GM21360 (cell line): ENCODE measurements at regions not wholly inside any gene's neighbourhood (a gene's known extent, or its start where the extent isn't known, plus 50 kb on each side); places are given as distances from the start of the nearest gene placed in this dataset.
"Not testable (repeated sequence)": the region's sequence is repeated elsewhere in the genome, so short reads cannot be mapped to it uniquely, and the experiment has no call there.

Source experiments
- ATAC-seq: cut with Tn5 transposase; IDR thresholded peaks from one replicate; pipeline ENCODE4 v1.9.1; 2021; ENCODE audit warnings: mild to moderate bottlenecking, moderate library complexity; ENCODE audit not compliant: unreplicated experiment

- ATAC-seq = no peak
Measured at GRCh38 chr9:24721621-24722020, 175.9 kb upstream of the IZUMO3 start.

- ATAC-seq = no peak
Measured at GRCh38 chr9:24712206-24712605, 166.5 kb upstream of the IZUMO3 start.

- ATAC-seq = no peak
Measured at GRCh38 chr9:24708814-24709213, 163.1 kb upstream of the IZUMO3 start.

- no peak for ATAC-seq
Measured at GRCh38 chr9:24698881-24699518, 153.3 kb upstream of the IZUMO3 start.

DNA sequence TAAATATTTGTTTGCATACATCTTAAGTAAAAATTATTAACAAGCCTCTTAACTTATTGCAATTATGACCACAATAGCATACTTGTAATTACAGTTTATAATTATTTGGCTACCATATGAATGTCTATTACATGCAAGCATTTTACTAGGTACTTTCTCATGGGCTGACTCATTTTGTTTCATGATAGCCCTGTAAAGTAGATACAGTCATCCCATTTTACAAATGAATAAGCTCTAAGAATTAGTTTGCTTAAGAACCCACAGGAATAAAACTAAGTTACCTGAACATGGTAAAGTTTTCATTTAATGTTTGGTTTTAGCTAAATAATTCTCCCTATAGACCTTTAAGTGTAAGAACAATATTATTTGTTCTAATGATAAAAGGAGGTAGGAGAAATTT lies 126.6 kb upstream of the IZUMO3 start:
- no peak for ATAC-seq

DNA sequence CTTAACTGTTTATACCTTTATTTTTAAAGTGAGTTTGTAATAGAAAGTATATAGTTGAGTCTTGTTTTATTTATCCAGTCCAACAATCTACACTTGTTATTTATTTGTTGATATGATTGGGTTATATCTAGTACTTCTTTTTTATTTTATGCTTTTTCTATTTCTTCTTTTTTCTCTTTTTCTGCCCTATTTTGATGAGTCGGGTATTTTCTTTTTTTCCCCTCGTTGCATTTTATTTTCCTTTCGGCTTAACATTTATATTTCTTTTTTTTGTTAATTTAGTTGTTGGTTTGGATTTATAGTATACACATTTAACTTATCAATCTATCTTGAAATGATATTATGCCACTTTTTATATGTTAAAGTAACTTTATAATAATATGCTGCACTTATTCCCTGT lies 111.7 kb upstream of the IZUMO3 start:
- no peak for ATAC-seq

- ATAC-seq = no peak
Measured at GRCh38 chr9:24652181-24652580, 106.5 kb upstream of the IZUMO3 start.

DNA sequence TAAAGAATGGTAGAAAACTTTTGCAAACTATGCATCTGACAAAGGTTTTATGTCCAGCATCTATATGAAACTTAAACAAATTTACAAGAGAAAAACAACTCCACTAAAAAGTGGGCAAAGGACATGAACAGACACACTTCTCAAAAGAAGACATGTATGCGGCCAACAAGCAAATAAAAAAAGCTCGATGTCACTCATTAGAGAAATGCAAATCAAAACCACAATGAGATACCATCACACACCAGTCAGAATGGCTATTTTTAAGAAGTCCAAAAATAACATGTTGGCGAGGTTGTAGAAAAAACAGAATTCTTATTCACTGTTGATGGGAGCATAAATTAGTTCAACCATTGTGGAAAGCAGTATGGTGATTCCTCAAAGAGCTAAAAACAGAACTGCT lies 83.1 kb upstream of the IZUMO3 start:
- ATAC-seq = not testable (repeated sequence)

- ATAC-seq = no peak
Measured at GRCh38 chr9:24625097-24625496, 79.4 kb upstream of the IZUMO3 start.

GRCh38 chr9:24624481-24624880 lies 78.8 kb upstream of the IZUMO3 start:
- ATAC-seq = no peak

GRCh38 chr9:24620741-24621140 lies 75.0 kb upstream of the IZUMO3 start:
- ATAC-seq = no peak

DNA sequence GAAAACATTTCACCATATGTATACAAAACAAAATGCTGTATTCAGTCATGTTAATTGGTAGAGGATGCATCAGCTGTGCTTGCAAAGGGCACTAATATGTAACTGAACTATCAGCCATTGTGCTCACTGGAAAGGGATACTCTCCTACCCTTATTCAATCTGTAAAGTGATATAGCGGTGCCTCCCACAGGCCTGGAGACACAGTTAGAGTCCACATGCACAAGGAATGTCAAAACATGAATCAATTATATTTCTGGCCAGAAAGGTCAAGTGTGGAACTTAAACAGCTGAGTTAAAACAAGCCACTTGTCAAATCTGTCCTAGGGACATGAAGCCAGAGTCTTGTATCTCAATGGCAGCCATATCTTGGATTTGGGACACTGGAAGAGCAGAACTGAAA lies 71.2 kb upstream of the IZUMO3 start:
- no peak for ATAC-seq

- ATAC-seq = no peak
Measured at GRCh38 chr9:24614070-24614469, 68.4 kb upstream of the IZUMO3 start.

DNA sequence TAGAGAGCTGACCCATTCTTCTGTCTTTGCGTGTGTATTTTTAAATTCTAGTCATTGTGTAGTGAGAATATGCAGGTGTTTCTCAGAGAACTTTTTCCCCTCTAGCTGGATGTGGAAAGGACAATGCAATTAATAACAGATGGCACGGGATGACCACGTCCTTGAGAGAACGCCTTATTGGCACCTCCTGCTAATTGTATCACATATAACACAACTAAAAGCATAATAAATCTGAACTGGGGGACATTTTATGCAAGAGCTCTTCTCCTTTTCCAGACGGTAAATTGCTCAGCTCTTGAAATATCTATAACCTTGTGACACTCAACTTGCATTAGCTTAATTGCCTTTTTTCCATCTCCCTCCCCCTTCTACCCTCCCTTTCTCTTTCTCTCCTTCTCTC lies 62.9 kb upstream of the IZUMO3 start:
- ATAC-seq = no peak

DNA sequence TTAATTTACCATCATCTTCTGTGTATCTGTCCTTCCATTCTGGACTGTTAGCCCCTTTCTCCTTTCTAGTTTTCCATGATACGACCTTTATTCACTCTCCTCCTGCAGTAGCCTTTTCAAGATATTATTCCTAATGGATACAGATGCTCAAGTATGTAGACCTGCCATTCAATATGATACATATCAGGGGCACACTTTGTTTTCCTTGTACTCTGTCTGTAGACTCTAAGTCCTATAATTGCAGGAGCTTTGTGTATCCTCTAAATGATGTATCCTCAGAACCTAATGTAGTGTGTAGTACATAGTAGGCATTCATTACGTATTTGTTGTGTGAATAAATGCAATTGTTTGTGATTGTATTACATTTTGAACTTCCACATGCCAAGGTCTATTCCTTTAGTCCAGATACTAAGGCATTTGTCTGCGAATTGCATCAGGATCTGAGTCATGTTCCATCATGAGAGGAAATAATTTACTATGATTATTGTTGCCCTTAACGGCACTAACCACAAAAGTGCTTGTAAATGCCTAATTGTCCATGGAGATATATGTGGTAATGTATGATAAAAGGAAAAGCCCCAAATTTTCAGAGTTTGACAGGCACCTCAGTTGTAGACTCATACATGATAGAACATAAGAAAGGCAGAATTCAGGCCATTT lies 57.1 kb upstream of the IZUMO3 start:
- ATAC-seq = no peak
